ENCODE measurements at regions not wholly inside any gene's neighbourhood (a gene's known extent, or its start where the extent isn't known, plus 50 kb on each side); places are given as distances from the start of the nearest gene placed in this dataset.

DNA sequence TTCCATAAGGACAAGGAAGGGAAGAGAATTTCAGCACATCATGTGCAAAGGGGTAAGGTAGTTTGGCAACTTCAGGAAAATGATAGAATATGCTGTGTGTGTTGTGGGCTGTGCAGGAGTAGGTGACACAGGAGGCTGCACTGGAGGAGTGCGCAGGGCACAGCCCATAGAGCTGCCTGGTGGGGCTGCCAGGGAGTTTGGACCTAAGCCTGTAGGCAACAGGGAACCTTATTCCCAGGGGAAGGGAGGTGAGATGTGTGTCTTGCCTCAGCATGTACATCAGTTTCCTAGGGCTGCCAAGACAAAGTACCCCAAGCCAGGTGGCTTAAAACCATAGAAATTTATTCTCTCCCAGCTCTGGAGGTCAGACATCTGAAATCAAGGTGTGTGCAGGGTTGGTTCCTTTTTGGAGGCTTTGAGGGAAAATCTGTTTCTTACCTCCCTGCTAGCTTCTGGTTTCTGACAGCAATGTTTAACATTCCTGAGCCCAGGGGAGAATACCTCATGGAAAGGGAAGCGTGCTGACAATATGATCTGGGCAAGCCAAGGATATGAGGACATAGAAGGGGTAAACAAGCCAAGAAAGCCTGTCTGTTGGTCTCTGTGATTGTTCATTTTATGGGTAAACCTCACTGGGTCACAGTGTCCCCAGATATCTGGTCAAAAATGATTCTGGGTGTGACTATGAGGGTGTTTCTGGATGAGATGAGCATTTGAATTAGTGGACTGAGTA, 174.0 kb upstream of the NTF3 start:
- TF ChIP-seq, protein P1, sequence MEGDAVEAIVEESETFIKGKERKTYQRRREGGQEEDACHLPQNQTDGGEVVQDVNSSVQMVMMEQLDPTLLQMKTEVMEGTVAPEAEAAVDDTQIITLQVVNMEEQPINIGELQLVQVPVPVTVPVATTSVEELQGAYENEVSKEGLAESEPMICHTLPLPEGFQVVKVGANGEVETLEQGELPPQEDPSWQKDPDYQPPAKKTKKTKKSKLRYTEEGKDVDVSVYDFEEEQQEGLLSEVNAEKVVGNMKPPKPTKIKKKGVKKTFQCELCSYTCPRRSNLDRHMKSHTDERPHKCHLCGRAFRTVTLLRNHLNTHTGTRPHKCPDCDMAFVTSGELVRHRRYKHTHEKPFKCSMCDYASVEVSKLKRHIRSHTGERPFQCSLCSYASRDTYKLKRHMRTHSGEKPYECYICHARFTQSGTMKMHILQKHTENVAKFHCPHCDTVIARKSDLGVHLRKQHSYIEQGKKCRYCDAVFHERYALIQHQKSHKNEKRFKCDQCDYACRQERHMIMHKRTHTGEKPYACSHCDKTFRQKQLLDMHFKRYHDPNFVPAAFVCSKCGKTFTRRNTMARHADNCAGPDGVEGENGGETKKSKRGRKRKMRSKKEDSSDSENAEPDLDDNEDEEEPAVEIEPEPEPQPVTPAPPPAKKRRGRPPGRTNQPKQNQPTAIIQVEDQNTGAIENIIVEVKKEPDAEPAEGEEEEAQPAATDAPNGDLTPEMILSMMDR (IDR thresholded peaks at IDR 0.05) = no peak
- TF ChIP-seq POLR2AphosphoS5 (IDR thresholded peaks at IDR 0.05) = no peak
